ENCODE measurements at regions not wholly inside any gene's neighbourhood (a gene's known extent, or its start where the extent isn't known, plus 50 kb on each side); places are given as distances from the start of the nearest gene placed in this dataset.

- DNase-seq: no peak
Measured at GRCh38 chr14:89660166-89660565, 243.1 kb upstream of the FOXN3 start.

DNA sequence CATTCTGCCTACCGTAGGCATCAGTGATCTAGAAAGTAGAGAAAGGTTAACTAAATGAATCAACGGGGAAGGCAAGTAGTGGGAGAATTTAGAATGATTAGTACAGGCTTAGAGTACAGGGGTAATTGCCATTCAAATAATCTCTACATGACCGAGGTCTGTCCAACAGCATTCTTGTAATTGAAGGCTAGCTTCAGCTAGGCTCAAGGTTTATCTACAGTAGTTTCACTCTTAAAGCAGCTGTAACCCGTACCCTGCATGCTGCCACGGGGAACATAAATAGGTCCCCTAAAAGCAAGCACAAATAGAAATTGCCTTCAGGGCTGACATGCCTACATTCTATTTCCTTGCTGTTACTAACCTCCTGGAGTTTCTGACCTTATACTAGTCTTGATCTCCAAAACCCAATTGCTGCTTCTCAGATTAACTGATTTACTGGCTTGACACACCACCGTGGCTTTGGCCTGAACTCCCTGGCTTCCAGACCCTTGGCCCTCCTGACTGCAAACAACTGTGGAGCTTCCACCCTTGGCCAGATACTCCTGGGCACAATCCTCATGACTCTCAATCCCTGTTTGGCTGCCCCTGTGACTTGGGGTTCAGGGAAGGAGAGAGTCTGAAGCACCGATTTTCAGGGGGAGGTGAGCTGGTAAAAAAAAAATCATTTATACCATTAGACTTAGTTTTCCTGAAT is 242.1 kb upstream of the FOXN3 start:
- no peak for DNase-seq

DNA sequence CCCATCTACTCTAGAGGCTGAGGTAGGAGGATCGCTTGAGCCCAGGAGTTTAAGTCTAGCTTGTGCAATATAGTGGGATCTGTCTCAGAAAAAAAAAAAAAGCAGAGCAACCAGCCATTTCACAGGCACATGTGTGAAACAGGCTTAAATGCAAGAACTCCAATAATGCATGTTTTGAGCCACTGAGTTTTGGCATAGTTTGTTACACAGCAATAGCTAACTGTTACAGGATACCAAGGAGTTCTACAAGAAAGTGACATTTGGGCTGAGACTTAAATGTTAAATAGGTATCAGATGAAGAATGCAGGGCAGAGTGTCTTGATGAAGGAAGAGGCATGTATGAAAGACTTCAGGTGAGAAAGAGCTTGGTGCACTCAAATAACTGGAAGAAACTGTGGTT is 240.0 kb upstream of the FOXN3 start:
- no peak for DNase-seq

DNA sequence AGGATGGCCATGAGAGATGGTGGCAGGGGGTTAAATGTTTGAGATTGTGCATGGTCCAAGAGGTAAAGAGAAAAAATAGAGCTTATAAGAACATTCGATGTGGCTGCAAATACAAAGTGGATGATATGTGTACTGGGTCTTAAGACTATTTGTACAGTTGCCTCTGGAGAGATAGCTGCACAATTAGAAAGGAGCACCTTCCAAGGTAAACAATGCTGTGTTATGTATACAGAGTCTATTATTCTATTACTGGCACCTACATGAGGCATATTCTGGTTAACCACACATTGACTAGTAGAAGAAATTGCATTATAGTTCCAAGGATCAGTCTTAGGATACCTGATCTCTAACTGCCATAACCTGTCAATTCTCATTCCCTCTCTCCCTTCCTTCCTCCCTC is 238.0 kb upstream of the FOXN3 start:
- DNase-seq: no peak

DNA sequence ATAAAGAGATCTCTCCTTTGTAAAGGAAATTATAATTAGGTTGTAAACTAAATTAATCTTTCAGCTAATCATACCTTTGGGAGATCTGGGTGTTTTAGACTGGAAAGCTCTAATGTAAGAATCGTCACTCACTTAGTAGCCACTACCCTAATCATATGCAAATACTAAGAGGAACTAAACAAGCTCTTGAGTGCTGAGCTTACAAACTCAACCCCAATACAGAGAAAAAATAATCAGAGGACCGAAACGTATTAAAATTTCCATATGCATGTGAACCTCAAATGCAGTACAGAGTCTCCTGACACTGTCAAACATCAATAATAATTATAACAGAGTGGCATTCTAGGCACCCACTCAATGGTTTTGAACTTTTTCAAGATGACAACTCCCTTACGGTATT is 235.3 kb upstream of the FOXN3 start:
- DNase-seq: no peak

- no peak for DNase-seq
Measured at GRCh38 chr14:89651805-89652204, 234.8 kb upstream of the FOXN3 start.

DNA sequence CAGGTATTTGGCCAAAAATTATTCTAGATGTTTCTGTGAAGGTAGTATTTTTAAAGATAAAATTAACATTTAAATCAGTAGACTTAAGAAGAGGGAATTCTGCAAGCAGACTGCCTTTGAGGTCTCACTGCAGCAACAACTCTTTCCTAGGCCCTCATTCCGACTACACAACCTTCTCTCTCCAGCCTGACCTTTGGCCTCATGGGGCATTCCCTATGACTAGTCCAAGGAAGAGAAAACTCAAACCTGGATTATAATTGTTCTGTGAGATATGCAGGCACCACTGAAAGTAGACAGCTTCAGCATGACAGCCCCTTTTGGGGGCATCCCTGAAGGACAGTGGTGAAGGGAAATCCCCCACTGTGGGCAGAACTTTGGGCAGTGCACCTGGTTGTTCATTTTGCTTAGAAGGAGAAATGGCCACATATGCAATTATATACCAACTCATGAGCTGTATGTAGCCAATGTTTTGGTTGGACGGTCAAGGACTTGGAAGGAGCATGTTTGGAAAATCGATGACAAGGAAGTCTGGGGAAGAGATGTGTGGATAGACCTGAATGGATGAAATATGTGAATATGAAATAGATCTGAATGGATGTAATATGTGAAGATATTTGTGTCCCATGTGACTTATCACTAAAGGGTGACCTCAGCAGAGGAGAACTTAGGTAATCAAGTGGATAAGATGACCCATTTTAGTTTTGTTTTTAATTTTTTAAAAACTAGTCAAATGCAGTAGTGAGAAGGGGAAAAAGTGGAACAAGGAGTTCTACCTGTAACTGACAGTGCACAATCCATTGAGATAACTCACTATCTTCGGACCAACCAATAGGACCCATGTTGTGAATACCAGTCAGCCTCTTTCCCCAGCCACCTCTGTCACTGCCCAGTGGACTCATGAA is 233.3 kb upstream of the FOXN3 start:
- no peak for DNase-seq

DNA sequence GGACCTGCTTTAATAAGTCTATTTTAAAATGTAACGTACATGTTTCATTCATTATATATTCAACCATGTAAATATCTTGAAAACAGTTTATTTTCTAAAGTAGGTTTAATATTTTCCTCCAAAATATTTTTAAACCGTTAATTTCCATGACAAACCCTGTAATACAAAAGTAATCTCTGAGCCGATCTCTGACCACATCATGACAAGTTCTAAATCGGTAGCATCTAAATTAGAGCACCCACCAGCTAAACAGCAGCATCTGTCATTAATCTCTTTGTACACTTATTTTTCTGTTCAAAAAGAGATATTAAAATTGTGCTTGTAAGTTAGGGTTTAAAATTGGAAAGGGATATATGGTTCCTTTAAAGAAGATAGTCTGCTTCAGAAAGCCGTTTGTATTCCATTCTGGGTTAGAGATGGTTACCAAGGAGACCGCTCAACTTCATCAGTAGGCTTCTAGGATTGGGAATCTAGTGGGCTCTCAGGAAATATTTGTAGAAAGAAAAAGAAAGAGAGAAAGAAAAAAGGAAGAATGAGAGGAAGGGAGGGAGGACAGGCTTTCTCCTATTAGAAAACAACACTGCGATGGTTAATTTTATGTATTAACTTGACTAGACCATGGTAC is 232.5 kb upstream of the FOXN3 start:
- no peak for DNase-seq

GRCh38 chr14:89648924-89649323 is 231.9 kb upstream of the FOXN3 start:
- DNase-seq: no peak

- no peak for DNase-seq
Measured at GRCh38 chr14:89648510-89648909, 231.5 kb upstream of the FOXN3 start.

GRCh38 chr14:89646971-89647370 is 229.9 kb upstream of the FOXN3 start:
- no peak for DNase-seq

DNA sequence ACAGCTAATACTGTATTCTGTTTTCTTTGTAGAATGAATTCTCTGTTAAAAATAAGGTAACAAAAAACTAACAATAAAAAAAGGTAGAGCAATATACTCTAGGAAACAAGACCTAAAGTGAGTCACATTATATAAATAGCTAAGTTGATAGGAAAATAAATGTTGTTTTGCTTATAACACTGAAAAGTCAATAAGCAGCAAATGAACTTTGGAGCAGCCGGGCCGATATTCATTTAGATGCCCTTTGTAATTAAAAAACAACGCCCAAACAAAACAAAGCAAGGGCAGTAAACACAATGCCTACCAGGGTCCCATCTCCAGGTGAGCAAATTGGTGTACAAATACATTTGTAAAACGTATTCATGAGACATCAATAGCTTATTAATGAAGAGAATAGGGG is 227.6 kb upstream of the FOXN3 start:
- DNase-seq: no peak

GRCh38 chr14:89641495-89642175 is 224.6 kb upstream of the FOXN3 start:
- DNase-seq: no peak

- DNase-seq: no peak
Measured at GRCh38 chr14:89640141-89640540, 223.1 kb upstream of the FOXN3 start.

DNA sequence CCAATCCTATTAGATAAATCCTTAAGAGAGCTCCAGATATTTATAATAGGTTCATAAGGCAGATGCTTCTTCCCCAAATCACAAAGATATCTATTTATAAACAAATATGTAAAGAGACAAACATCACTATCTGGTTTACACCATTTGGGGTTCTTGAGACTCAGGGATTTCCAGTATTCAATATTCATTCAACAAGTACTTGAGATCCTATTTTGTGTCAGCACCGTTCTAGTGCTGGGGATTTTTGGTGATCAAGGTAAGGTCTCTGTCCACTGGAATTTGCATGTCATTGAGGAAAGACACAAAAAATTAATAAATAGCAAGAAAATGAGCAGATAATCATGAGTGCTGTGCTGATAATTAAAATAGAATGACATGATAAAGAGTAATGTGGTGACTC is 222.7 kb upstream of the FOXN3 start:
- DNase-seq: no peak

DNA sequence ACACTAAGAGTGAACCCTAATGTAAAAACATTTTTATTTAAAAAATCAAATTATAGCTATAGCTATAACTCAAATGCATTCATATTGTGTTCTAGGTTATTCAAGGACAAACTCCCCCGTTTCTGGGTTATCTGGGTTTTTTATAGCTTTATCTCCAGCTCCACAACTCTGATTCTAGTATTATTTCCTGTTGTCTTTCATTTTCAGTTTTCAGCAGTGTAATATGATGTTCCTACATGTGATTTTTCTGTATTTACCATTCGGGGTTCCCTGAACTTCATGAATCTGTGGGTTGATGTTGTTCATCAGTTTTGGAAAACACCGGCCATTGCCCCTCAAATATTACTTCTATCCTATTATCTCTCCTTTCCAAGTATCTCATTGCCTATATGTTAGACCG is 221.9 kb upstream of the FOXN3 start:
- DNase-seq: no peak

DNA sequence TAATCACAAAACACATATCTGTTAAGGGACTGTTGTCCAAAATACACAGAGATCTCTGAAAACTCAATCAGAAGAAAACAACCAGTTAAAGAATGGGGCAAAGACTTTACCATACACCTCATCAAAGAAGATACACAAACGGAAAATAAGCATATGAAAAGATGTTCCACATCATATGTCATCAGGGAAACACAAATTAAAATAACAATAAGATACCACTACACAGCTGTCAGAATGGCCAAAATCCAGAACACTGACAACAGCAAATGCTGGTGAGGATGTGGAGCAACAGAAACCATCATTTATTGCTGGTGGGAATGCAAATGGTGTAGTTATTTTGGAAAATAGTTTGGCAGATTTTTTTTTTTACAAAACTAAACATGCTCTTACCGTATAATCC is 220.5 kb upstream of the FOXN3 start:
- DNase-seq: no peak

- DNase-seq: no peak
Measured at GRCh38 chr14:89635615-89636014, 218.6 kb upstream of the FOXN3 start.

DNA sequence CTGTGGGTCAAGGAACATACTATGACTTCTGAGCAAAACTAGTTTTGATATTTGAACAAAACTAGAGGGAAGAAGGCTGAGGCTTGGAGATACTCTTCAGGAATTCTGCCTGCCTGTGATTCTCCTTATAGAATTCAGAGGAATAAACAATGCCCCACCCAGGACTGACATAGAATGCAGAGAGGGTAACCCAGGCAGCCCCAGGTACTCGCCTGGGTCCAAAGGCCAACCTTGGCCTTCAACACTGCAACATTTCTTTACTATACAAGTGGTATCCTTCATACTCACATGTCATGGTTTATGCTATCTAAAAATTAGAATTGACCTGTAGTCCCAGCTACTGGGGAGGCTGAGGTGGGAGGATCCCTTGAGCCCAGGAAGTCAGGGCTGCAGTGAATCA is 217.0 kb upstream of the FOXN3 start:
- no peak for DNase-seq

- no peak for DNase-seq
Measured at GRCh38 chr14:89630101-89630829, 213.2 kb upstream of the FOXN3 start.

GRCh38 chr14:89629383-89629782 is 212.3 kb upstream of the FOXN3 start:
- no peak for DNase-seq

DNA sequence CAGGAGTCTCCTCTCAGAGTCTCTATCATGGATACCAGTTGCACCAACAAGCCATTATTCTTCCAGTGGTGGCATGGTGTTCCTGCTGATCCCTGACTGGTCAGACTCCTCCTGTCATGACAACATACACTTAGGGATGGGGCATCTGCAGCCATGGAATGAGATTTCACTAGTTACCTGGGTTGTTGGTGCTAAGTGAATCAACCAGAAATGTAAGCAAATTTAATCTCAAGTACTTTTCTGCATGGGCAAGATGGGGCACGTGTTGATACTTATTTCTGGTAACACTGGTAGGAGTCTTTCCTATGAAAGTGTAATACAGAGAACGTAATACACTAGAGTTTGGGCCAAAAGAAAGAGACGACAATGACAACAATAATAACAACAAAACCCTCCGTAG is 211.5 kb upstream of the FOXN3 start:
- no peak for DNase-seq

All from MV-4-11 (cell line).